Caco-2 (cell line): ENCODE measurements at regions not wholly inside any gene's neighbourhood (a gene's known extent, or its start where the extent isn't known, plus 50 kb on each side); places are given as distances from the start of the nearest gene placed in this dataset.

ENCODE experiments used
- BruUV-seq: library from RNA; stranded (reverse); fragments of 400-500 nt; replicated peaks from 2 replicates; lab custom pipeline; 2021; lab: Mats Ljungman, UMichigan
- CTCF ChIA-PET: fragments of 300-600 bp; sonication (Branson Sonifier 250); formaldehyde crosslinking; loops from one replicate; lab custom pipeline; 2022; ENCODE audit warnings: antibody characterized with exemption; lab: Charles Lee
- POLR2A ChIA-PET: fragments of 300-600 bp; sonication (Branson Sonifier 250); formaldehyde crosslinking; loops from one replicate; lab custom pipeline; 2022; ENCODE audit warnings: antibody characterized with exemption; lab: Charles Lee
- DNase-seq, 2 experiments: peaks; one replicate each; pipeline versions ENCODE4 v3.0.0 to v3.0.0-alpha.2; 2020 to 2022
- H3K27me3 ChIP-seq: replicated peaks from 2 replicates; pipeline ENCODE4 v1.6.0; 2011; ENCODE audit warnings: low read length; ENCODE audit not compliant: control insufficient read depth, insufficient read depth
- H3K36me3 ChIP-seq: 2 replicates; pipeline ENCODE4 v1.5.1; 2011; ENCODE audit warnings: low read length; ENCODE audit not compliant: control insufficient read depth, insufficient read depth
- H3K4me1 ChIP-seq: fragments of 250-450 bp; sonication (Bioruptor Pico); 2 replicates; pipeline ENCODE4 v1.5.1; 2020; ENCODE audit warnings: mild to moderate bottlenecking
- H3K4me3 ChIP-seq: 2 replicates; pipeline ENCODE4 v1.5.1; 2011; ENCODE audit warnings: low read depth, mild to moderate bottlenecking, control low read depth, low read length
- H3K9me3 ChIP-seq: fragments of 250-450 bp; sonication (Bioruptor Pico); 2 replicates; pipeline ENCODE4 v1.5.1; 2020; ENCODE audit warnings: mild to moderate bottlenecking, moderate library complexity
- H3K27ac Mint-ChIP-seq: one replicate; pipeline ENCODE4 v1.8.0; 2022; ENCODE audit warnings: mixed read lengths; ENCODE audit not compliant: unreplicated experiment
- H3K27me3 Mint-ChIP-seq: one replicate; pipeline ENCODE4 v1.8.0; 2022; ENCODE audit warnings: mixed read lengths; ENCODE audit not compliant: insufficient read depth, unreplicated experiment
- H3K36me3 Mint-ChIP-seq: one replicate; pipeline ENCODE4 v1.8.0; 2022; ENCODE audit warnings: mild to moderate bottlenecking, mixed read lengths; ENCODE audit not compliant: insufficient read depth, unreplicated experiment
- H3K4me1 Mint-ChIP-seq: one replicate; pipeline ENCODE4 v1.8.0; 2022; ENCODE audit warnings: low read depth, mixed read lengths; ENCODE audit not compliant: unreplicated experiment
- H3K4me3 Mint-ChIP-seq: one replicate; pipeline ENCODE4 v1.8.0; 2022; ENCODE audit warnings: mild to moderate bottlenecking, moderate library complexity, mixed read lengths; ENCODE audit not compliant: unreplicated experiment
- H3K9me3 Mint-ChIP-seq: one replicate; pipeline ENCODE4 v1.8.0; 2022; ENCODE audit warnings: mixed read lengths; ENCODE audit not compliant: unreplicated experiment
- intact Hi-C: fragments of 100-400 bp; cut with micrococcal nuclease; formaldehyde crosslinking; loops from one replicate; pipeline ENCODE4 v1.10.0; 2022; ENCODE audit not compliant: unreplicated experiment
- TF ChIP-seq, protein P1 (sequence below), 2 experiments: fragments of 200-600 bp in 1 of 2; IDR thresholded peaks; 1 replicate in 1 of 2; 2 replicates in 1 of 2; pipeline versions ENCODE4 v1.5.1 to v1.8.0; 2011 to 2022; ENCODE audit warnings: antibody characterized with exemption in 1 of 2, control low read depth in 1 of 2, inconsistent platforms in 1 of 2, low read depth in 1 of 2, low read length in 1 of 2, mild to moderate bottlenecking in 1 of 2, moderate library complexity in 1 of 2; ENCODE audit not compliant: insufficient read depth in 1 of 2, severe bottlenecking in 1 of 2, unreplicated experiment in 1 of 2

DNA sequence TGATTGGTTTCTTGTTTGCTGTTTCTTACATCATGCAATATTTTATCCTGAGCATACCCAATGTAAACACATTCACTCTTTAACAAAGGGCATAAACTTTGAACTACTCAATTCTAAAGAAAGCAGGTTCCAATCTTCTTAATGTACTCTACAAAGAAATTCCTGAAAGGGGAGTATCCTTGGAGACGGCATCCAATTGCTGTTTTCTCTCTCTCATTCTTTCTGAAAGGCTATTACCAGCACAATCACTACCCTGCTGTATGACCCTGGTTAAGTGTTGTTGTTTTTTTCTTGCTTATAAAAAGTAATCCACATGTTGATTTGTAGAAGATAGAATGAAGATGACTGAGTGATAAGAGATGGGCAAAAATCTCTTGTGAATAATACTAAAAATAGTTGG, 176.0 kb downstream of the ZNF365 start:
- Histone ChIP-seq H3K4me1 (no peaks in the 10 kb centered on the region), H3K9me3 (no peaks in the 10 kb centered on the region), H3K36me3 (no peaks in the 10 kb centered on the region), H3K27me3 (no peaks in the 10 kb centered on the region; the same call in 1 of the 2 replicates), H3K4me3 (no peak overlapping the region)
- Mint-ChIP-seq H3K36me3 (no peaks in the 10 kb centered on the region), H3K27me3 (peaks cover 15% of the 10 kb centered on the region), H3K27ac (no peak overlapping the region), H3K4me3 (no peak overlapping the region), H3K9me3 (no peaks in the 10 kb centered on the region), H3K4me1 (no peaks in the 10 kb centered on the region)
- no peak for DNase-seq
- ChIA-PET CTCF (no interaction called here), POLR2A (no interaction called here)
- intact Hi-C loops = no loop called here
- no TSS peak for BruUV-seq
- TF ChIP-seq, protein P1, sequence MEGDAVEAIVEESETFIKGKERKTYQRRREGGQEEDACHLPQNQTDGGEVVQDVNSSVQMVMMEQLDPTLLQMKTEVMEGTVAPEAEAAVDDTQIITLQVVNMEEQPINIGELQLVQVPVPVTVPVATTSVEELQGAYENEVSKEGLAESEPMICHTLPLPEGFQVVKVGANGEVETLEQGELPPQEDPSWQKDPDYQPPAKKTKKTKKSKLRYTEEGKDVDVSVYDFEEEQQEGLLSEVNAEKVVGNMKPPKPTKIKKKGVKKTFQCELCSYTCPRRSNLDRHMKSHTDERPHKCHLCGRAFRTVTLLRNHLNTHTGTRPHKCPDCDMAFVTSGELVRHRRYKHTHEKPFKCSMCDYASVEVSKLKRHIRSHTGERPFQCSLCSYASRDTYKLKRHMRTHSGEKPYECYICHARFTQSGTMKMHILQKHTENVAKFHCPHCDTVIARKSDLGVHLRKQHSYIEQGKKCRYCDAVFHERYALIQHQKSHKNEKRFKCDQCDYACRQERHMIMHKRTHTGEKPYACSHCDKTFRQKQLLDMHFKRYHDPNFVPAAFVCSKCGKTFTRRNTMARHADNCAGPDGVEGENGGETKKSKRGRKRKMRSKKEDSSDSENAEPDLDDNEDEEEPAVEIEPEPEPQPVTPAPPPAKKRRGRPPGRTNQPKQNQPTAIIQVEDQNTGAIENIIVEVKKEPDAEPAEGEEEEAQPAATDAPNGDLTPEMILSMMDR (IDR thresholded peaks at IDR 0.05; ENCODE audit: insufficient read depth in 1 of 2, low read depth in 1 of 2, low read length in 1 of 2, severe bottlenecking in 1 of 2, unreplicated experiment in 1 of 2) = no peak

DNA sequence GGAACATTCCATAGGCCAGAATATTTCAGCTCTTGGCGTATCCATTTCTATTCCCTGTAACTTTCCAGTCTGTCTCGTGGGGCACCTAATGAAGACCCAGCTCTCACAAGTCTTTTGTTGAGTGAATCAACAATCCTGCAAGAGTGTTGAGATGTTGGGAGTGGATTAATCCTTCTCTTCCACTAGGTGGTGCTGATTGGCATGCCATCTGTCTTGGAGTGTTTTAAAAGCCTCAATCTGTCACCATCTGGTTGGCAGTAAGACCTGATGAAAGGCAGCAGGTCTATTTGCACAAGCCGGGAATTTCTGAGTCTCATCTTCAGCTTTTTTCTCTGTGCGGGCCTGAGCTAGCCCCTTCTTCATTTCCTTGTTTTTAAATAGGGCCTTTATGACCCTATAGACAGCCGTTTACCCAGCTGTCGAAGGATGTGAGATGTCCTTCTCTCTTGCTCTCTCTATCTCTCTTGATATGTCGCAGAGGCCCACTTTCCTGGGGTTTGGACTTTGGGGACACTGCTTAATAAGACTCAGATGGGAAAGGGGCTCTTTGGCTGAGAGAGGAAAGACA, 180.5 kb downstream of the ZNF365 start:
- Mint-ChIP-seq H3K36me3 (no peaks in the 10 kb centered on the region), H3K4me3 (no peak overlapping the region), H3K27me3 (peaks cover 22% of the 10 kb centered on the region), H3K4me1 (no peaks in the 10 kb centered on the region), H3K9me3 (no peaks in the 10 kb centered on the region), H3K27ac (no peak overlapping the region)
- Histone ChIP-seq H3K36me3 (no peaks in the 10 kb centered on the region), H3K4me3 (no peak overlapping the region), H3K4me1 (no peaks in the 10 kb centered on the region), H3K9me3 (no peaks in the 10 kb centered on the region), H3K27me3 (no peaks in the 10 kb centered on the region; the same call in 1 of the 2 replicates)
- CTCF ChIA-PET = no interaction called here
- DNase-seq = peak in 1 of 2 experiments; percentile 50
- no TSS peak for BruUV-seq
- intact Hi-C loops = loop anchor here (1.0 kb wide), 2 partner anchors 530 to 604 kb away; no protein-coding TSS in a partner anchor
- POLR2A ChIA-PET = no interaction called here
- TF ChIP-seq, protein P1 (IDR thresholded peaks at IDR 0.05; ENCODE audit: insufficient read depth in 1 of 2, low read depth in 1 of 2, low read length in 1 of 2, severe bottlenecking in 1 of 2, unreplicated experiment in 1 of 2) = peak; percentile 52 to 74

GRCh38 chr10:62559481-62560200, 185.5 kb downstream of the ZNF365 start:
- intact Hi-C loops = loop anchor here (10.0 kb wide), 1 partner anchor 125 kb away; no protein-coding TSS in a partner anchor

More at GRCh38 chr10:62559481-62560200, 185.5 kb downstream of the ZNF365 start:
- DNase-seq = no peak
- POLR2A ChIA-PET = no interaction called here
- BruUV-seq = no TSS peak
- no peak overlapping the region for H3K4me3 Mint-ChIP-seq
- TF ChIP-seq, protein P1 (IDR thresholded peaks at IDR 0.05; ENCODE audit: insufficient read depth in 1 of 2, low read depth in 1 of 2, low read length in 1 of 2, severe bottlenecking in 1 of 2, unreplicated experiment in 1 of 2) = no peak
- H3K9me3 ChIP-seq = no peaks in the 10 kb centered on the region
- CTCF ChIA-PET = no interaction called here
- H3K4me3 ChIP-seq = no peak overlapping the region
- peaks cover 15% of the 10 kb centered on the region for H3K27me3 Mint-ChIP-seq
- no peaks in the 10 kb centered on the region for H3K36me3 Mint-ChIP-seq
- H3K27ac Mint-ChIP-seq = no peak overlapping the region
- no peaks in the 10 kb centered on the region; the same call in 1 of the 2 replicates for H3K4me1 ChIP-seq
- H3K36me3 ChIP-seq = no peaks in the 10 kb centered on the region
- no peaks in the 10 kb centered on the region for H3K4me1 Mint-ChIP-seq
- H3K27me3 ChIP-seq = no peaks in the 10 kb centered on the region
- no peaks in the 10 kb centered on the region for H3K9me3 Mint-ChIP-seq
